Activated CD4-positive, alpha-beta T cell treated with anti-CD3 and anti-CD28 coated beads, Interleukin-2, amount 50 U/mL, for 1 hour (primary cell): ENCODE measurements at regions not wholly inside any gene's neighbourhood (a gene's known extent, or its start where the extent isn't known, plus 50 kb on each side); places are given as distances from the start of the nearest gene placed in this dataset.
"Not testable (repeated sequence)": the region's sequence is repeated elsewhere in the genome, so short reads cannot be mapped to it uniquely, and the experiment has no call there.

Experiments used
- DNase-seq: peaks from one replicate; pipeline ENCODE4 v3.0.0-alpha.2; 2020

DNA sequence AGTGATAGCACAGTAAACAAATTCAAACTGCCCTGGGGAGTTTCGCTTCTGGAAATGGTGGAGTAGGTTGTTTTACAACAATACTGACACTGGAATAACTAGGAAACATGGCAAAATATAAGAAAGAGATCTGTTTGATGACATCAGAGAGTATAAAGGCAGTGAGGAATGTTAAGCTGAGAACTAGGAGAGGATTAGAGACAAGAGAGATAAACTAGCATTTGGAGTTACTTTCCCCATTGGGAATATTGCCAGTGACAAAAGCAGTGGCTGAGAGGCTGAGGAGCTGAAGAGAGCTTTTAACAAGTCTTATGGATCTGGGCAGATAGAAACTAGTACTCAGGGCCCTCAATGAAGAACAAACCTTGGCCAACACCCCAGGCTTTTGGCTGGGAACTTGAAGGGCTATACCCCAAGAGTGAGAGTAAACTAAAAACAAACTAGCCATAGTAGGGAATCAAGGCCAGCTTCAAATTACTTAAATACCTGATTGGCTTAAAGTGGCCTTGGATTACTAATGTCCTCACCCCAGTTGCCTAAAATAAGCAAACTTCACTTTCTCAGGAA, 280.4 kb downstream of the KLF13 start:
- DNase-seq: no peak

DNA sequence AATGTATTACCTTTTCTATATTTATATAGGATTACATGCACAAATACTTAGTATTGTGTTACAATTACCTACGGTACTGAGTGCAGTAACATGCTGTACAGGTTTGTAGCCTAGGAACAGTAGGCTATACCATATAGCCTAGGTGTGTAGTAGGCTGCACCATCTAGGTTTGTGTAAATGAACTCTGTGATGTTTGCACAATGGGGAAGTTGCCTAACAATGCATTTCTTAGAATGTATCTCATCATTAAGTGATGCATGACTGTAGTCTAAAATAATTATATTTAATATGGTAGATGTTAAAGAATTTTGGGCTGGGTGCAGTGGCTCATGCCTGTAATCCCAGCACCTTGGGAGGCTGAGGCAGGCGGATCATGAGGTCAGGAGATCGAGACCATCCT, 281.0 kb downstream of the KLF13 start:
- DNase-seq: no peak

GRCh38 chr15:31609258-31609681, 282.6 kb downstream of the KLF13 start:
- DNase-seq: no peak

DNA sequence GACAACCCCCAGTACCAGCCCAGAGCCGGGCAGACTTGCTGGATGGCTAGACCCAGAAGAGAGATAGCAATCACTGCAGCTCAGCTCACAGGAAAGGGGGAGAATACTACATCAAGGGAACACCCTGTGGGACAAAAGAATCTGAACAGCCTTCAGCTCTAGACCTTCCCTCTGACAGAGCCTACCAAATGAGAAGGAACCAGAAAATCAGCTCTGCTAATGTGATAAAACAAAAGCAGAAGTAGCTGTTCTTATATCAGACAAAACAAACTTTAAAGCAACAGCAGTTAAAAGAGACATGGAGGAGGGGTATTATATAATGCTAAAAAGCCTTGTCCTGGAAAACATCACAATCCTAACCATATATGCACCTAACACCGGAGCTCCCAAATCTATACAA, 283.3 kb downstream of the KLF13 start:
- no peak for DNase-seq

- no peak for DNase-seq
Observed at GRCh38 chr15:31615643-31616415, 289.2 kb downstream of the KLF13 start.

DNA sequence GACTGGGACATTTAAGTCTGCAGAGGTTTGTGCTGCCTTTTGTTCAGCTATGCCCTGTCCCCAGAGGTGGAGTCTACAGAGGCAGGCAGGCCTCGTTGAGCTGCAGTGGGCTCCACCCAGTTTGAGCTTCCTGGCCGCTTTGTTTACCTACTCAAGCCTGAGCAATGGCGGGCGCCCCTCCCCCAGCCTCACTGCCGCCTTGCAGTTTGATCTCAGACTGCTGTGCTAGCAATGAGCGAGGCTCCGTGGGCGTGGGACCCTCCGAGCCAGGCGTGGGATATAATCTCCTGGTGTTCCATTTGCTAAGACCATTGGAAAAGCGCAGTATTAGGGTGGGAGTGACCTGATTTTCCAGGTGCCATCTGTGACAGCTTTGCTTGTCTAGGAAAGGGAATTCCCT, 296.7 kb downstream of the KLF13 start:
- DNase-seq: not testable (repeated sequence)

DNA sequence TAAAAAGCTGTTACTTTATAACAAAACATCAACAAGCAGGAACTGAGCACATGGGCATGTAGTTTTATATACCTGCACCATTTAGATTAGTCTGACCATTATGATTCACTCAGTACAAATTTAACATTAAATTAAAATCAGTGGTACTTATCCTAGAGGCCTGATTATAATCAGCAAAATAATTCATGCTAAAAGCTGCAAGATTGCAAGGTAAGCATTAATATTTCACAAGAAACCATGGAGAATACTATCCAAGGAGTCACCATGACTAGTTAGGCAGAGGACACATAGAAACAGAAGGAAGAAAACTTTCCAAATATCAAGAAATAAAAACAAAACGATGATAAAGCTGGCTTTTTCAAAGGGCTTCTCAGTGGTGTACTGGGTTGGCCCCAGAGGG, 297.5 kb downstream of the KLF13 start:
- not testable (repeated sequence) for DNase-seq

DNA sequence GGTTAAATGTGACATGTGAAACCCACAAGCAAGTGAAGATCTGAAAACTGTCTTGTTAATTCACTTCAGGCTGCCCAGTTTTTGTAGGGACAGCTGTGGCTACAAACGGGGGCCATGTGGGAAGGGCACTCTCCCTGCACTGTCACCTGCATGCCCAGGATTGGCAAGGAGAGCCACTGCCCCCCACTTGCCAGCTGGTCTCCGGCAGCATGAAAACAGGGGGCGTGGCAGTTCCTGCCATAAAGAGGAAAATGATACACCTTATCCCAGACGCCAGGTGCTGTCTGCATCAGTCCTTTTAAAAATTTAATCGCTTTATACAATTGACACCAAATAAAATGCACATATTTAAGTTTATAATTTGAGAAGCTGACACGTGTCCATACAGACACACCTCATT, 309.1 kb downstream of the KLF13 start:
- not testable (repeated sequence) for DNase-seq

GRCh38 chr15:31636911-31637310, 310.3 kb downstream of the KLF13 start:
- not testable (repeated sequence) for DNase-seq

DNA sequence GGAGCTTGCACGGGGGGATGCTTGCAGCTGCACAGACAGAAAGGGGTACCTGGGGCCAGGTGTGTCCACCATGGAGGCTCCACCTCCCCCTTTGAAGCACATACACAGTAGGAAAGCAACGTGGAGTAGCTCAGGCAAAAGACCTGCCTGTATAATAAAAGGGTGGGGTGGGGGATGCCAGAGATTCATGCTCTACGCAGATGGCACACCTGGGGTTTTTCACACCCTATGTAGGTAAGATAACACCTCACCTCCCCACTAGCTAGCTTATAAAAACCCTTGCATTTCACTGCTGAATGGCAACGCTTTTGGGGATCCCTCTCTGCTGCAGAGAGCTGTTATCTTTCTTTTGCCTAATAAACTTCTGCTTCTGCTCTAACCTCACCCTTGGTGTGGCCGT, 317.3 kb downstream of the KLF13 start:
- DNase-seq: not testable (repeated sequence)

DNA sequence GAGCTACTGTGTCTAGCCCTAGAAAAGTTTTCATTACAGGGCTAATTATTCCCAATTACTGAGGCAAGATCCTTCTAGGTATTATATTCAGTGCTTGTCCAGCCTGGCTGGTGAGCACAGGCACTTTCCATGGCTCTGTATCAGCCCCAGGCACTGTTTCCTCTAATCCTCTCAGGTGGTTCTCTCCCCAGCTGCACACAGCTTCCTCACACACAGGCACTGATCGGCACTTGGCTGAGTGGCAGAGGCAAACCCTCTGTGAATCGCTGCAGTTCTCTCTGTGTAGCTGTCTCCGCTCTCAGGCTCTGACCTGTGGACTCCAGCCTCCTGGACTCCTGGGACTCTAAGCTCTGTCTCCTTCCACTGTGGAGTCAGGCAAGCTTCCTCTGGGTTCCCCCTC, 318.1 kb downstream of the KLF13 start:
- not testable (repeated sequence) for DNase-seq

DNA sequence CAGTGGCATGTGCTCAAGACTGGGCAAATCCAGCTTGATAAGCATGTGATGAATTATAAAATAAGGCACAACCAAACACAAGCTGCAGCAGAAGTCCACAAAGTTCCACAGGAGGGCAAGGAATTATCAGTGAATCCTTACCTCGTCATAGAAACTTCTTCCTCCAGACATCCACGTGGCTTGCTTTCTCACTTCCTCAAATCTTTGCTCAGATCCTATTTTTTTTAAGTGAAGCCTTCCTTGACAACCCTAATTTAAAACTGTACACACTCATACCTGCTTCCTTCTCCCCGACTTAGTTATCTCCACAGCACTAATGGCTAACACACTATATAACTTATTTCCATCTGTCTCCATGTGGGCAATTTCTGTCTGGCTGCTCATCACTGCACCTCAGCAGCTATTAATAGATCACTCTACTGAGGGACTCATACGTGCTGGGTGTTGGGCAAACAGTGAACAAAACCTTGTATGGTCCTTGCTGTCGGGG, 320.7 kb downstream of the KLF13 start:
- not testable (repeated sequence) for DNase-seq

- DNase-seq: not testable (repeated sequence)
Observed at GRCh38 chr15:31649634-31650033, 323.0 kb downstream of the KLF13 start.

GRCh38 chr15:31650055-31650701, 323.5 kb downstream of the KLF13 start:
- peak; percentile 44 for DNase-seq

DNA sequence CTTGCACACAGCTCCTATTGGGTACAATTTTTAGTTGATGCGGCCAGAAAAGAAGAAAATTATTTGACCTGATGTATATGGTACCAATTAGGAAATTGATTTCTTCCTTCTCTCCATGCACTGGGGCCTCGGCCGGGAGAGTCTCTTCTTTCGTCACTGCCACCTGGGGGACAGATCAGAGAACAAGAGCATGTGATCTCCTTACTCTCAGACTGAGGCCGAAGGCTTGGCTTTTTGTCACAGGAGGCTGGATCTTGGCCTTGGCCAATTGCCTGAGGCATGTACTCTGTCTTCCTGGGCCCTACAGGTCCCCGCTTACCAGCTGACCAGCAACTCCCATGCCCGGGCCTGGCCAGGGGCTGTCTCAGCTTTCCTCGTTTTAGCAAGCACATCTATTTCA, 330.3 kb downstream of the KLF13 start:
- DNase-seq: not testable (repeated sequence)

DNA sequence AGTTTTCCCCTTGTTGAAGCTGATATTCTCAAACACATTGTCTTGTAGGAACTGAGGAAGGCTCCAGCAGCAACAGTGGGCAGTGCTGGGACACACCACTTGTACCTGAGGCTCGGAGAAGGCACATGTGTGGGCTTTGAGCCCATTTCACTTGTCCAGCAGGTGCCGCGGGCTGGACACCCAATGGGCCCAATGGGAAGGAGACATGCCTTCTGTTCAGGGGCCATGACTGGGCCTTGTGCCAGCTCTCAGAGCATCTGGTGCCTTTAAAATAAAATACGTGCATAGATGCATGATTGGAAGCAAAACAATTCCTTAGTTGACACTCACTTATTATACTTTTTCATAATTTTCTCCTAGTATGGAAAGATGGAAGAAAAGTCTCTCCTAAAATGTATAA, 334.2 kb downstream of the KLF13 start:
- DNase-seq: no peak

- DNase-seq: not testable (repeated sequence)
Observed at GRCh38 chr15:31665732-31666131, 339.1 kb downstream of the KLF13 start.

- DNase-seq: not testable (repeated sequence)
Observed at GRCh38 chr15:31669158-31669908, 342.7 kb downstream of the KLF13 start.

DNA sequence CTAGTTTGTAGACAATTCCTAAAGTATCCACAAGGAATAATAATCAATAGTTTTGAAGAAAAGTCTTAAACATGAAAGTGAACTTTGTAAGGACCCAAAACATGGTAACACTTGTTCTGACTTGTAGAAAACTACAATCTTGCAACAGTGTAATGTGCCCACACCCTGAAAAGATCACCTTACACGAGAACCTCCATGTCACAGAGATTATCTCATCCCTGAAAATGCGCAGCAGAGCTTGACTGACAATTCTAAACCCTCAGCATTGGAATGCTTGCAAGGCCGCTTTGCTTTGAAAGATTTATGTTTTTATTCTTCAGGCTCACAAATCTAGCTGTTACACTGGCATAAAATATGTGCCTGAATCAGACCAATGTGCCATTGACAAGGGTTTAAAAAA, 346.6 kb downstream of the KLF13 start:
- DNase-seq: not testable (repeated sequence)

GRCh38 chr15:31681529-31682259, 348.6 kb upstream of the CHRNA7 start:
- not testable (repeated sequence) for DNase-seq

DNA sequence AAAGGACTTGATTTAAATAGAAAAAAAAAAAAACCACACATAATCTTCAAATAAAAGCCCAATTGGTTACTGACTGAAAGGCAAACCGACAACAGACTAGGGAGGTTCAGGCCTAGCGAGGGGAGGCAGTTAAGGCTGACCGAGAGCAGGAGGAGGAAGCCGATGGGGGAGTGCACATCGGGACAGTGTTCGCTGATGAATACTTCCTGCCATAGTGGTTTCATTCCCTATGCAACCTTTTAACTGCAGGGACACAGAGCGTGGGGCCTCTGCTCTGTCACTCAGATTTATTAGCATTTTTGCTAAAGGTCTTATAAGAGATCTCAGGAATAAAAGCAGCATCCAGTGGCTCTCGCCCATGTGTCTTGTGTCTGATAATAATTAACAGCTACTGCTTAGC, 343.2 kb upstream of the CHRNA7 start:
- DNase-seq: not testable (repeated sequence)

GRCh38 chr15:31696509-31696908, 333.8 kb upstream of the CHRNA7 start:
- DNase-seq: not testable (repeated sequence)
